ENCODE measurements at regions not wholly inside any gene's neighbourhood (a gene's known extent, or its start where the extent isn't known, plus 50 kb on each side); places are given as distances from the start of the nearest gene placed in this dataset.

DNA sequence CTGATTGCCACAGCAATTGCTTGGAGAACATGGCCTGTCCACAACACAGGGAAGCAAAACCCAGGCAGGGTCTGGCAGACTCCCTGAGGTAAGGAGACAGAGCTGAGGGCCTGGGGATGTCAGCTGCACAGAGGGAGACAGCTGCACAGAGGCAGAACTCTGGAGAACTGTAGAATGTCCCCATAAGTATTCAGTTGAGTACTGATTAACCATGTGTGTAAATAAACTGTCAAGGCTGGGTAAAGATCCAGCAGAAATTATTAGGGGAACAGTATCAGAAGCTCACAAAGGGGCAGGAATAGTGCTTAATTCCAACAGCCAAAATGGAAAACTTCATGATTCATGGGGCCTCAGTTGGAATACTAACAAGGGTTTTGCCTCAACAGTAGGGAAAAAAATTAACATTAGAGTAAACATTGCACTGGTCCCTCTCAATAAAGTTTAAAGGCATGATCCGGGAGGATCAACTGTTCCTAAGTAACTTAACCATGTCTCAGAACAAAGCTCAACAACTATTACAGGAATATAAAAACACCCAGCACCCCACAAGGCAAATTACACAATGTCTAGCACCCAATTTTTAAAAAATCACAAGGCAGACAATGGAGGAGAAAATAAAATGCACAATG, 201.3 kb upstream of the RASSF8 start:
- DNase-seq = no peak

DNA sequence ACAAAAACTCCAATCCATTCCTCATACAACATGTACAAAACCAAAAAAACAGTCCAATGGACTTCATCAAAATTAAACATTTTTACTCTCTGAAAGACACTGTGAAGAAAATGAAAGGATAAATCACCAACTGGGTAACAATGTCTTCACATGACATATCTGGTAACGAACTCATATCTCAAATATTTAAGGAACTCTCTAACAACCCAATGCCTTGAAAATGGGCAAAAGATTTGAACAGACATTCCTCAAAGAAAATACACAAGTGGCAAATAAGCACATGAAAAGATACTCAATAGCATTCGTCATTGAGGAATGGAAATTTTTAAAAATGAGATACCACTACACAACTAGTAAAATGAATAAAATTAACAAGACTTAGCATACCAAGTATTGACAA, 198.7 kb upstream of the RASSF8 start:
- no peak for DNase-seq

- DNase-seq = no peak
These were observed 197.1 kb upstream of the RASSF8 start for GRCh38 chr12:25761356-25761755.

DNA sequence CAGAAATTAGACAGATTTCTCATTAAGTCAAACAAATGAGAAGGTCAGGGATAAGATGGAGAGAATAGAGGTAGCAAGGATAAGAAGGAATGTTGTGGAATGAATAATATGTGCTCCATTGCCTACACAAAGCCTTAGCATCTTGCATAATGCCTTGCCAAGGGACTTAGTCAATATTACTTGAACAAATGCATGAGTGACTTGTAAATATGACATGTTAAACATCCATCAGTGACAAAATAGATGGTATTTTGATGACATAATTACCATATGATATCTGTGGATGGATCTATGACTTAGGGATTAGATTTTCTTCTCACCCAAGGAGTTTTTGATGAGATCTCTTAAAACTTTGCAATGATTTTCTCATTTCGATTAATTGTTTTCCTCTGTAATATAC, 194.1 kb upstream of the RASSF8 start:
- no peak for DNase-seq

DNA sequence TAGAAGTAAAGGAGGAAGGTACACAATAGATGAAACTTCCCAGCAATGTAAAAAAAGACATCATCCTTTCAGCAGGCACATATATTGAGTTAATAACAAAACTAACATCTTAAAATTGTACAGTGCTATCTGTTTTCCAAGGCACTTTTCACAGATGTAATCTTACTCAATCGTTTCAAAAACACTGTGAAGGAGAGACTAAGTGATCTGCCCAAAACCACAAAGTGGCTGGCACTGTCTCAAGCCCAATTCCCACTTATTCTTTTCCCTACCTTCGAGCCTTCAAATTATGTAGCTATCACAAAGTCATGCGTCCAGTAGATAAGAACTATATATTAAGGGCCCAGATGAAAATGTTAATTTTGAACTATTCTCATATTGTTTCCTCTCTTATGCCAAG, 193.6 kb upstream of the RASSF8 start:
- DNase-seq = no peak

- DNase-seq = no peak
These were observed 190.9 kb upstream of the RASSF8 start for GRCh38 chr12:25767606-25768005.

- DNase-seq = no peak
These were observed 190.3 kb upstream of the RASSF8 start for GRCh38 chr12:25768151-25768550.

DNA sequence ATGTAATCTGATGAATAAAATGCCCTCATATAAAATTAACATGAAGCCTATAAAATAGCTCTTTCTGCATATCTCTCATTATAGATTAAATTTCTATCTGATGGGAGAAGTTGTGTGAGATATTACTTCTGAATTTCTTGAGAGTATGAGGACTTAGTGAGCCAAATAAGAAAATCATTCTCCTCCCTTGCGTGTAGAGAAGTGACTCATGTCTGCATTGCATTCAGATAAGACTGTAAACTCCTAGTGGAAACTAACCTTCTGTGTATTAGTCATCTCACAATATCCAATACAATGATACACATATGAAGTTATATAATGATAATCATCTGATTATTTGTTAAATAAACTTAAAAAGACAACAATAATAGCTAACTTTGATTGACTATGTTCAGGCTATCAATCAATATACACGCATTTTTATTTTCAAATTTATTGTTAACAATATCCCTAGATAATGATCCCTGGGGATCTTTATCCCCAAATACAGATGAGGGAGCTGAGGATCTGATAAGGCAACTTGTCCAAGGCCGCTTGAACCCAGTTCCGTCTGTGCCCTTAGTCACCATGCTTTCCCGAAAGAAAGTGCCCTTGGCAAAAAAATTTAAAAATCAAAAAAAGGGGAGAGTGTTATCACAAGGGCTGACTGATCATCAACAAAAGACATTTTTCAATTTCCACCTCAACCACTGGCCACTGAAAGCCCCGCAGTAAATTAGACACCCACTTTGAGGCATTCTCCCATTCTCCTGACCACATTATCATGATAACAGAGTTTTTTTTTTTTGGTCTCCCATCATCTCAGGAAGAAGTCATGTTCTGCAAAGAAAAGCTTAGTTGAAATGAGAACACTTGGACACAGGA, 189.2 kb upstream of the RASSF8 start:
- peak; percentile 20 for DNase-seq

DNA sequence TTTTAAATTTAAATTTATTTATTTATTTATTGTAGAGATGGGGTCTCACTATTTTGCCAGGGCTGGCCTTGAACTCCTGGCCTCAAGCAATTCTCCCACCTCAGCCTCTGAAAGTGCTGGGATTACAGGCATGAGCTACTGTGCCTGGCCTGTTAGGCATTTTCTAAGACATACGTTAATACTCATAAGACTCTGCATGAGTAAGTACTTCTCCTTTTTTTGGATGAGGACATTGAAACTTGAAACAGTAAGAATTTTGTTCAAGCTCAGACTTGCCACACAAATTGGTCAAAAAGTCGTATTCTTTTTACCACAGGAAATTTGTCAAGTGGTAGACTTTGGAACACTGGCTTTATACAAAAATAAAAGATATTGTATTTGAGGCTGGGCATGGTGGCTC, 187.4 kb upstream of the RASSF8 start:
- DNase-seq = peak; percentile 36

DNA sequence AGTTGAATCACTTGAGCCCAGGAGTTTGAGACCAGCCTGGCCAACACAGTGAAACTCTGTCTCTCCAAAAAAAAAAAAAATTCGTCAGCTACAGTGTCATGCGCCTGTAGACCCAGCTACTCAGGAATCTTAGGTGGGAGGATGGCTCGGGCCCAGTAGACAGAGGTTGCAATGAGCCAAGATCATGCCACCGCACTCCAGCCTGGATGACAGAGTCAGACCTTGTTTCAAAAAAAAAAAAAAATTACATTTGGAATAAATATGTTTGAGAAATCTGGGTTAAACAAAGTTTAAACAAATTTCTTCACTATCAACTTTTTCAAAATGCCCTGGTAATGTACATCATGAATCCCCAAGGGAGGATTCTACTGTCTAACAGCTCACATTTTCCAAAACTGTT, 187.0 kb upstream of the RASSF8 start:
- DNase-seq = no peak

GRCh38 chr12:25775968-25776367, 182.5 kb upstream of the RASSF8 start:
- peak; percentile 16 for DNase-seq

DNA sequence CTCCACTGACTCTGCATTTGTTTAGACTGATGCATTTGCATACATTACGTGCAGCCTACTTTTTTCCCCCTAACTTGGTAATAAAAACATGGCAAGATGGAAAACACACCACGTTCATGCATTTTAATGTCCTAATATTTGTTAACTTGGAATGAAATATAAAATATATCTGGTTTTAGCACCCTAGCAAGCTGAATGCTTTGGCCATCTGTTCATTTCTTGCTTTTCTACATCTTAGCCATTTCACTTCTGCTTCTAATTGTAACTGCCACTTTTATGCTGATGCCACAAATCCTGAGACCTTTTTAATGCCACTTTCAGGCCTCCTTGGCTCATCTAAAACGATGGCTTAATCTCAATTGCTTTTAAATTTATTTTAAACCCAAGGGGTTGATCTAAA, 177.7 kb upstream of the RASSF8 start:
- DNase-seq = no peak

DNA sequence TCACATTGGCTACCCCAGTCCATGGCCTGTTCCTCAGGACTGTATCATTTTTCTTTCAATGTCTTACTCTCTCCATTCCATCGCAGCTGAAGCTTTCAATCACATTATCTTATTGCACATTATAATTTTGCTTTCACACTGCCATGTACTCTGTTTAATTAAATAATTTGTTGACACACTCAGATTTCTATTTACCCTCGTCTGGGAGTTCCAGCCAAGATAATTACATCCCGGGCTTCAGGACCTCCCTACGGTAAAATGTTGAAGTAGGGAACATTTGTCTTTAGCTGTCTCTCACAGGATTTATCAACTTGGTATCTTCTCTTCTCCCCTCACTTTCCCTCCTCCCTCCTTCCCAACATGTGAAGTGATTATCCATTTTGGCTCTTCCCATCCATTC, 177.2 kb upstream of the RASSF8 start:
- no peak for DNase-seq

GRCh38 chr12:25783566-25783965, 174.9 kb upstream of the RASSF8 start:
- no peak for DNase-seq

DNA sequence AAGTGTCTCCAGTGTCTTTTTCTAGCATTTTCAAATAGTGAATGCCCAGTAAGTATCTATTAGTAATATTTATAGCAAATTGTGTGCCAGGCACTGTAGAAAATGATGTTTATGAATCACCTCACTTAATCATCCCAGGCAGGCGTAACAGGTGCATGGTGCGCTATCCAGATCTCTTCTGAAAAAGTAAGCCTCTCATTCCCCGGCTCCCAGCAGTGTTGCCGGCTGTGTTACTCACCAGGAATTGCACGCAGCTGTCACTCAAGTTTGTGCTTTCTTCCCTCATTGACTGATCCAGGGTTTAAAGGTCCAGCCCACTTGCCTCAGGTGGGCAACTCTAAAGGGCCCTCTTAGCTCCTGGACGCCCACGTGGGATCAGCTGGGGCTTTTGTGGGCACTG, 173.8 kb upstream of the RASSF8 start:
- no peak for DNase-seq

DNA sequence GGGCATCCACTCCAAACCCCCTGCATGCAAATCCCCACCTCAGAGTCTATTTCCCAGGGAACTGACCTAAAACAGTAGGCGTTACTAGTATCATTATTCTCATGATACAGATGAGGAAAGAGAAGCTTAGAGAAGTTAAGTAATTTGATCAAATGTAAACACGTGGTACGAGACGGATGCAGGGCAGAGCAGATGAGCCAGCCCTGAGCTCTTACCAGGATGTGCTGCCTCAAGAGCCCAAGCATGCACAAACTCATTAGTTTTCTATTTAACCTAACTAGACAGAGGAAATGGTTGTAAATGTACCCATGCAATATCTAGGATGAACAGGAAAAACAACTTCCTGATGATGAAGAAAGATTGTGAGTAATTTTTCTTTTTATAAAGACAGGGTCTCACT, 173.3 kb upstream of the RASSF8 start:
- DNase-seq = no peak

DNA sequence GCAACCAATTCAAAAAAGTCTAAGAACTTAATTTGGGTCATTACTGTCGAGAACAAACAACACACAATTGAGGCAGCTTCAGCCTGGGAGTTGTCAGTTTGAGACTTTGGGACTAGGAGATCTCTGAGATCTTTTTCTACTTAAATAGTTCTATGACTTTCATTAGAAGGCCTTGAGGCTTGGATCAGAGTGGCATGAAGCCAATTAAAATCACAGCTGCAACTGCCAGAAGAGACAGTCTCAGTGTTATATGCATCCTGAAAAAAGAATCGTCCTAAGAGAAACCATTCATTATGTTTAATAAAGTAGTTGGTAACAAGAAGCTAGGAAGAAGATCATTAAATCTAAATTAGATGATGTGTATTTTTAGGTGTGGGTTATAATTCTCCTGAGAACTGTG, 170.8 kb upstream of the RASSF8 start:
- no peak for DNase-seq

DNA sequence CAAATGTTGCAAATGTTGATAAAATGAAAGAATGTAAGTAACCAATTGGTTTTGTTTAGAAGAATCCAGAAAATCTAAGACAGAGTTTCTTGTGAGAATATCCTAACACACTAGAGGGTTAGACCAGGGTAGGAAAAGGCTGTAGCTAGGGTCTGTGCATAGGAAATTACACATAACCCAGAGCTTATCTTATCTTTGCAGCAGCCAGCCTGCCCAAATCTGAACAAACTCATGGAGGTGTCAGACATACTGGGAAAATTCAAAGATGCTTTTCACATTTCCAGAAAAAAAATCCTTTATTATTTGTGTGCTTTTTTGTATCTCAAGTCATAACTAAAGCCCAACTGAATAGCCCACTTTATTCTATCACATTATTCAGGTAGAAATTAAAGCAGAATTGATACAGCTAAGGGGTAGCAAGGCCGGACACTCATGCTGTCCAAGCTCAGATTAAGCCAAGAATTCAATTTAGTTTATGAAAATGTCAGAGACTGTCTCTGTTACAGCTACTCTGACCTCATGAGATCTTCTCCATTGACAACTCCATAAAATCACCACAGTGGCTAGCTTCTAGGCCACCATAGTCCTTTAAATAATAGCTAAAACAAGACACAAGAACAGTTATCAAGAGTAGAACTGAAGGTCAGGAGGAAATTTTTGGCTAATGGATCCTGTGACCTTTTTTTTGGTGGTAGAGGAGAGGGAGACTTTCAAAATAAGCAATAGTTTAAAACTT, 169.6 kb upstream of the RASSF8 start:
- peak; percentile 31 for DNase-seq

GRCh38 chr12:25789541-25789944, 168.9 kb upstream of the RASSF8 start:
- DNase-seq = no peak

DNA sequence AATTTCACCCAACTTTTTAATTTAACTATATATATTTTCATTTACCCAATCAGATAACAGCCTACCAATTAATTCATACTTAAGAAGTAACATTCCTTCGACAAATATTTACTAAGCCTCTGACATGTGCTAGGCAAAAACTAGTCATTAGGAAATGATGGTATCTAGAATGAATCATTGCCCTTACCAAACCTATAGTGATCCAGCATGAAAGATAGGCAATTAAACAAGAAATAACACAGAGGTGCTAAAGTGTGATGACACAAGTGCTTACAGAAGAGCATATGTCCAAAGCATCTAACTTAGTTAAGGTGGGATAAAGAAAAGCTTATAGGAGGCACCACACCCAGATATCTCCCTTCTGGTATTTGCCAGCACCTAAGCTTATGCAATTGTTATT, 166.5 kb upstream of the RASSF8 start:
- no peak for DNase-seq

DNA sequence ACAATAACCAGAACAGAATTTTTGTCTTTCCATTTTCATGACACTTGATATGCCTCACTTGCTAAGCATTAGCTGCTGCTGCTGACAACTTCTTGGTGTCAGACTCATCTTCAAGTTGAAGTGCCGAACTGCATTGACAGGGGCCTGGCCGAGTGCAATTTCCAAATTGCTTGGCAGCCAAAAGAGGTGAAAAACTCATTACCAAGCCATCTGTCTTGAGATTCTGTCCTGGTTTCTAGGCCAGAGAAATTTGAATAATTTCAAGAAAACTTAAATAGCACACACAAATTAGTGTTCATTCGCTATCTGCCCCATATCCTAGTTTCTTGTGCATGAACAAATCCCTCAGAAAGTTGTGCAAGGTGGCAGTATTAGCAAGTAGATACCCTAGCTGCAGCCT, 165.3 kb upstream of the RASSF8 start:
- DNase-seq = no peak

DNA sequence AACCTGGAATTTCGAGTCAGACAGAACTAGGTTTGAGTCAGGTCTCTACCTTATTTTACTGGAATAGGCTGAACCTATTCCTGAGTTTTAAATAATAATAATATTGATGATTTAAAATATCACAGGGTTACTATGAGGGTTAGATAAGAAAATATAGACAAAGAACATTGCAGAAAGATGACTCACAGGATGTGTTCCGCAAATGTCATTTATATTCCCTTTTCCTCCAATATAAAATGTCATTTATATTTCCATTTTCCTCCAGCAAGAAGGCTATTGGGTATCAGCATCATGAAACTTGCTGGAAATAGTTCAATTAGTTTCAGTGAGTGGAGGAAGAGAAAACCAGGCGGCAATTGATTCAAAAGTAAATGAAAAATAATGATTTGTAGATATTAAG, 163.9 kb upstream of the RASSF8 start:
- DNase-seq = no peak

DNA sequence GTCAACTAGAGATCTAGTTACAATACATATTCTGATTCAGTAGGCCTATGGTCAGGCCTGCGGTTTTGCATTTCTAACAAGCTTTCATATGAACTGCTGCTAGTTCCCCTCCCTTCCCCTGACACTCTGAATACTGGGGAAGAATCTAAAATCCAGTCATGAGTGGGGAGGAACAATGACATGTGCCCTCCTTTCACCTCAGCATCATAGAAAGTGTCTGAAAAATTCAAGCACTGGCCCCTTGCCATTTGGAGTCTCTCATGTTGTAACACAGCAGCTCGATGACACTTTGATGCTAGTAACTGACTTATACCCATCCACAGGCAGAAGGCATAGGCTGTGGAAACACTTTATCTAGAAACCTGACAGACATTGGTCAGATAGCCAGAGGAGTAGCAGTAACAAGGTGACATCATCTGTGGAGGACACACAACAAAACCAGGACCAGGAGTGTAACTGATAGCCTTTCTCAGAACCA, 161.9 kb upstream of the RASSF8 start:
- no peak for DNase-seq

- DNase-seq = no peak
These were observed 161.1 kb upstream of the RASSF8 start for GRCh38 chr12:25797386-25797785.
